ENCODE measurements at regions not wholly inside any gene's neighbourhood (a gene's known extent, or its start where the extent isn't known, plus 50 kb on each side); places are given as distances from the start of the nearest gene placed in this dataset.

DNA sequence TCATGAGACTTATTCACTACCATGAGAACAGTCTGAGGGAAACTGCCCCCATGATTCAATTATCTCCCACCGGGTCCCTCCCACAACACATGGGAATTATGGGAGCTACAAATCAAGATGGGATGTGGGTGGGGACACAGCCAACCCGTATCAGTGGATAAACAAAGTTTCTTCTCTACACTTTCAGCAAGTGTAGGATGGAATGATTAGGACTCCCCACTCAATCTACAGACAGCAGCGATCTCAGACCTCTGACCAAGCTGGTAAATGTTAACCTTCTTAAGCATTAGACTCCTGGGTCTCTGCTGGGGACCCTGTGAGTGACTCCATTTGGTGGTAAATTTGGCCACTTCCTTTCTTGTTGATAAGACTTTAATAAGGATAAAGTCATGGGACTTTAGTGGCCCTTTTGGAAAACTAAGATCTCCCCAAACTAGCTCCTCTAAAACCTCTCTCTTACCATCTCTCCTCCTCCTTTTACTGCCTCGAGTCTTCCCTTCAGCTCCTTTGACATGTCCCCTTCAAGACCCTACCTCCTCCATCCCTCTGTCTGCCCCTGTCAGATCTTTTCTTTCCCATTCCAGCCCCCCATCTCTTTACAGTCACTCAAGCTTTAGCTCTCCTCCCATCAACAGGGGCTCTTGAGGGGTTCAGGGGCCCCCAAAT, 71.9 kb downstream of the MYL12B start:
- no peak overlapping the region for H3K4me3 ChIP-seq (ENCODE audit: low read depth, low read length)
- TF ChIP-seq, protein P1, sequence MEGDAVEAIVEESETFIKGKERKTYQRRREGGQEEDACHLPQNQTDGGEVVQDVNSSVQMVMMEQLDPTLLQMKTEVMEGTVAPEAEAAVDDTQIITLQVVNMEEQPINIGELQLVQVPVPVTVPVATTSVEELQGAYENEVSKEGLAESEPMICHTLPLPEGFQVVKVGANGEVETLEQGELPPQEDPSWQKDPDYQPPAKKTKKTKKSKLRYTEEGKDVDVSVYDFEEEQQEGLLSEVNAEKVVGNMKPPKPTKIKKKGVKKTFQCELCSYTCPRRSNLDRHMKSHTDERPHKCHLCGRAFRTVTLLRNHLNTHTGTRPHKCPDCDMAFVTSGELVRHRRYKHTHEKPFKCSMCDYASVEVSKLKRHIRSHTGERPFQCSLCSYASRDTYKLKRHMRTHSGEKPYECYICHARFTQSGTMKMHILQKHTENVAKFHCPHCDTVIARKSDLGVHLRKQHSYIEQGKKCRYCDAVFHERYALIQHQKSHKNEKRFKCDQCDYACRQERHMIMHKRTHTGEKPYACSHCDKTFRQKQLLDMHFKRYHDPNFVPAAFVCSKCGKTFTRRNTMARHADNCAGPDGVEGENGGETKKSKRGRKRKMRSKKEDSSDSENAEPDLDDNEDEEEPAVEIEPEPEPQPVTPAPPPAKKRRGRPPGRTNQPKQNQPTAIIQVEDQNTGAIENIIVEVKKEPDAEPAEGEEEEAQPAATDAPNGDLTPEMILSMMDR (IDR thresholded peaks at IDR 0.05; ENCODE audit: insufficient read depth, low read length) = no peak

DNA sequence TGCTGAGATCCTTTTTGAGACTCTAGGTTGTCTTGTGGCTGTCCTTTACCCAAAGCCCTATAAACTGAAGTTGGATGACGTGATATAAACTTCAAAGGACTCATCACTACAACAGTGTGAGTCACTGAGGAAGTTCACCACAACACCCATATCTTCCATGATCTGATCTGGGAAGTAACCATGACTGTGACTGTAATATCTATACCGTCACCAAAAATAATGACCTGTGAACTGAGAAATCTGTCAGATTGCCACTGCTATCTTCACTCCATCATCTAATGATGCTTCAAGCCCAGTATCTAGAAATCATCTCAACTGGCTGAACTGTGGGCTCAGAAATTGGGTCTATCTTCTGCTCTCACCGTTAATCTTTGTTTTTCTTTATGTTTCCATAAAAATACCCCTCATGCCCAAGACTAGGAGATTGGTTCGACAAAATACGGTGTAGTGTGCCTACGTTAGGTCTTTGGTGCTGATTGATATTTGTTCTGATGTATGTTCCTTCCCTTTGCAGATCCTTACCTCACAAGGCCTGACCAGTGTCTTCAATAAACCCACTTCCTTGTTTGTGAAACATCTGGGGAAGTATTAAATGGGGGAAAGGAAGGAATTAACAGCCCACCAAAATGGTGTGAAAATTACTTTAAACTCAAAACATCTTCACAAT, 78.2 kb downstream of the MYL12B start:
- TF ChIP-seq, protein P1 (IDR thresholded peaks at IDR 0.05; ENCODE audit: insufficient read depth, low read length) = no peak
- H3K4me3 ChIP-seq (ENCODE audit: low read depth, low read length) = no peak overlapping the region
- DNase-seq (ENCODE audit: low read depth) = no peak

More for the DNA sequence above, 71.9 kb downstream of the MYL12B start:
- DNase-seq (ENCODE audit: low read depth) = no peak

DNA sequence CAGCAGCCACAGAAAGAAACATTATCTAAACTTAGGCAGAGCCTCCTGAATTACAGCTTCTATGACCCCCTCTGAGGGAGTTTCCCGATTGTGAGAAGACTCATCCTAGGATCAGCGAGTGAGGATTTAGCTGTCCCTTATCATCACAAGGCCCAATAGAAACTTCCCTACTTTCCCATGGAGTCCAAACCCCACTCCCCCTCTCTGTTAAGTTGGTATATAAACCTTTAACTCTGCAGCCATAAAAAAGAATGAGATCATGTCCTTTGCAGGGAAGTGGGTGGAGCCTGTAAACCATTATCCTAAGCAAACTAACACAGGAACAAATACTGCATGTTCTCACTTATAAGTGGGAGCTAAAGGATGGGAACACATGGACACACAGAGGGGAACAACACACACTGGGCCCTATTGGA, 78.8 kb downstream of the MYL12B start:
- no peak for DNase-seq (ENCODE audit: low read depth)
- TF ChIP-seq, protein P1 (IDR thresholded peaks at IDR 0.05; ENCODE audit: insufficient read depth, low read length) = no peak
- H3K4me3 ChIP-seq (ENCODE audit: low read depth, low read length) = no peak overlapping the region

DNA sequence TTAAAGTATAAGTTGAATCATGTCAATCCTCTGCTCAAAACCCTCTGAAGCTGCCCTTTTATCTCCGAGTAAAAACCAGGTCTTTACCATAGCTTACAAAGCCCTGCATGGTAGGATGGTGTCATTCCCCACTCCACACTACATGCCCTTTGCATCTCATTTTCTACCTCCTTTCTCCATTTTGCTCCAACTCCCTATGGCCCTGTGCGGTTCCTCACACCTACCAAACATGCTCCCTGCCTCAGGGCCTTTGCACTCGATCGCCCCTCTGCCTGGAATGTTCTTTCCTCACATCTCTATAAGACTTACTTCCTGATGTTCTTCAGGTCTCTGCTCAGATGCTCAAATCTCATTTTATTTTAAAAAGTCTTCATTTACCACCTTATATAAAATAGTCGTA, 80.7 kb downstream of the MYL12B start:
- no peak overlapping the region for H3K4me3 ChIP-seq (ENCODE audit: low read depth, low read length)
- TF ChIP-seq, protein P1 (IDR thresholded peaks at IDR 0.05; ENCODE audit: insufficient read depth, low read length) = no peak
- DNase-seq (ENCODE audit: low read depth) = no peak

DNA sequence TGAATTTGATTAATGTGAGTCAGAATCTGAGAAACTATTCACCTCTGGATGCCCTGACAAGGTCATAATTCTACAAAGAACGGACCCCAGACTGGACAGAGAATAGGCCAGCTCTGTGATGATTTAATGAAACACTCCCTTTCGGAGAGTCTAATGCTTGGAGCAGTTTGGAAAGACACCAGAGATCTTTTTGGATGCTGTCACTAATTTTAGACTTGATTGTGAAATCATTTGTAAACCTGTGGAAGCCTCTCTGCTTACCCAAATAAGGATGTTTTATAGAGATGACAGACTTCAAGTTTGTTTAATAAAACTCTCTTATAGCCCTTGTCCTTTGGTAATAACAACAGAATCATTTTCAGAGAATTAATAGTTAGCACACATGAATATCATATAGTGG, 83.5 kb downstream of the MYL12B start:
- peak; percentile 65 for DNase-seq (ENCODE audit: low read depth)
- TF ChIP-seq, protein P1 (IDR thresholded peaks at IDR 0.05; ENCODE audit: insufficient read depth, low read length) = no peak
- H3K4me3 ChIP-seq (ENCODE audit: low read depth, low read length) = no peak overlapping the region

DNA sequence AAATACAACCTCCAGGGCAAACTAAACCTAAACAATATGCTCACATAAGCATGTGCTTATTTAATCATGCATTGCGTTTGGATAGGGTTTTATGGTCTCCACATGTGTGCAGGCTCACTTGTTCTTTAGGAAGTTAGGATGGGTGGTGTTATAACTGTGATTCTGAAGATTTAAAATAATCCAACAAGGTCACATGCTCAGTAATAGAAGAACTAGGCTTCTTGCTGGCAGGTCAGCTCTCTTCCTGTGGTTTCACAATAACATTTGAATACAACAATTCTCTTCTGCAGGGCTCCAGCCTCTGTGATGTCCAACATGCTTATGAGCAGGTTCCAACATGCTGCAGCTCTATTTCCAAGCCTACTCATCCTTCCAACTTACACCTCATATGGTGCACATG, 84.0 kb downstream of the MYL12B start:
- no peak overlapping the region for H3K4me3 ChIP-seq (ENCODE audit: low read depth, low read length)
- TF ChIP-seq, protein P1 (IDR thresholded peaks at IDR 0.05; ENCODE audit: insufficient read depth, low read length) = no peak
- DNase-seq (ENCODE audit: low read depth) = peak; percentile 64
